Progenitor cell of endocrine pancreas (in vitro differentiated cells): ENCODE measurements at regions not wholly inside any gene's neighbourhood (a gene's known extent, or its start where the extent isn't known, plus 50 kb on each side); places are given as distances from the start of the nearest gene placed in this dataset.

Source experiments
- DNase-seq: peaks from one replicate; pipeline ENCODE4 v3.0.0; 2021; ENCODE audit warnings: low spot score; ENCODE audit not compliant: unreplicated experiment
- H3K27ac Mint-ChIP-seq: 2 replicates; pipeline ENCODE4 v1.8.0; 2021; ENCODE audit warnings: mild to moderate bottlenecking, moderate library complexity, mixed read lengths
- H3K27me3 Mint-ChIP-seq: 2 replicates; pipeline ENCODE4 v1.8.0; 2021; ENCODE audit warnings: mixed read lengths
- H3K36me3 Mint-ChIP-seq: 2 replicates; pipeline ENCODE4 v1.8.0; 2022; ENCODE audit warnings: mixed read lengths; ENCODE audit not compliant: insufficient read depth
- H3K4me1 Mint-ChIP-seq: 2 replicates; pipeline ENCODE4 v1.8.0; 2021; ENCODE audit warnings: low read depth, mixed read lengths
- H3K4me3 Mint-ChIP-seq: 2 replicates; pipeline ENCODE4 v1.8.0; 2021; ENCODE audit warnings: low read depth, mild to moderate bottlenecking, moderate library complexity, mixed read lengths
- H3K9me3 Mint-ChIP-seq: 2 replicates; pipeline ENCODE4 v1.8.0; 2021; ENCODE audit warnings: low read depth, mixed read lengths
- CTCF ChIP-seq: fragments of 200-600 bp; sonication (generic); IDR thresholded peaks from one replicate; pipeline ENCODE4 v1.5.0; 2021; ENCODE audit warnings: antibody characterized with exemption, mild to moderate bottlenecking; ENCODE audit not compliant: unreplicated experiment

GRCh38 chr7:49636400-49636799, 137.0 kb upstream of the VWC2 start:
- Mint-ChIP-seq H3K9me3 (no peaks in the 10 kb centered on the region), H3K27ac (no peak overlapping the region), H3K4me1 (no peaks in the 10 kb centered on the region), H3K36me3 (no peaks in the 10 kb centered on the region), H3K27me3 (no peaks in the 10 kb centered on the region), H3K4me3 (no peak overlapping the region)
- no peak for TF ChIP-seq CTCF
- no peak for DNase-seq

GRCh38 chr7:49638166-49638565, 135.3 kb upstream of the VWC2 start:
- no peak overlapping the region for H3K4me3 Mint-ChIP-seq
- no peaks in the 10 kb centered on the region for H3K9me3 Mint-ChIP-seq
- no peaks in the 10 kb centered on the region for H3K4me1 Mint-ChIP-seq
- no peak overlapping the region for H3K27ac Mint-ChIP-seq
- TF ChIP-seq CTCF: peak; percentile 21
- no peaks in the 10 kb centered on the region for H3K36me3 Mint-ChIP-seq
- no peaks in the 10 kb centered on the region for H3K27me3 Mint-ChIP-seq
- DNase-seq: no peak

GRCh38 chr7:49639068-49639593, 134.3 kb upstream of the VWC2 start:
- DNase-seq: no peak
- Mint-ChIP-seq H3K36me3 (no peaks in the 10 kb centered on the region), H3K27me3 (no peaks in the 10 kb centered on the region), H3K4me3 (no peak overlapping the region), H3K27ac (no peak overlapping the region), H3K4me1 (no peaks in the 10 kb centered on the region), H3K9me3 (no peaks in the 10 kb centered on the region)
- no peak for TF ChIP-seq CTCF

GRCh38 chr7:49639808-49640207, 133.6 kb upstream of the VWC2 start:
- no peak for DNase-seq
- TF ChIP-seq CTCF: no peak
- H3K4me3 Mint-ChIP-seq: no peak overlapping the region
- H3K27ac Mint-ChIP-seq: no peak overlapping the region
- no peaks in the 10 kb centered on the region for H3K36me3 Mint-ChIP-seq
- H3K4me1 Mint-ChIP-seq: no peaks in the 10 kb centered on the region
- no peaks in the 10 kb centered on the region for H3K27me3 Mint-ChIP-seq
- no peaks in the 10 kb centered on the region for H3K9me3 Mint-ChIP-seq

- H3K9me3 Mint-ChIP-seq: no peaks in the 10 kb centered on the region
- no peak overlapping the region for H3K27ac Mint-ChIP-seq
- no peaks in the 10 kb centered on the region for H3K27me3 Mint-ChIP-seq
- H3K4me1 Mint-ChIP-seq: no peaks in the 10 kb centered on the region
- H3K4me3 Mint-ChIP-seq: no peak overlapping the region
- TF ChIP-seq CTCF: no peak
- peak; percentile 20 for DNase-seq
- H3K36me3 Mint-ChIP-seq: no peaks in the 10 kb centered on the region
These were observed 130.1 kb upstream of the VWC2 start for GRCh38 chr7:49643321-49643720.
